ENCODE measurements at regions not wholly inside any gene's neighbourhood (a gene's known extent, or its start where the extent isn't known, plus 50 kb on each side); places are given as distances from the start of the nearest gene placed in this dataset.
A peak's percentile ranks its signal among the peaks of the same experiment; 100 is the strongest.

DNA sequence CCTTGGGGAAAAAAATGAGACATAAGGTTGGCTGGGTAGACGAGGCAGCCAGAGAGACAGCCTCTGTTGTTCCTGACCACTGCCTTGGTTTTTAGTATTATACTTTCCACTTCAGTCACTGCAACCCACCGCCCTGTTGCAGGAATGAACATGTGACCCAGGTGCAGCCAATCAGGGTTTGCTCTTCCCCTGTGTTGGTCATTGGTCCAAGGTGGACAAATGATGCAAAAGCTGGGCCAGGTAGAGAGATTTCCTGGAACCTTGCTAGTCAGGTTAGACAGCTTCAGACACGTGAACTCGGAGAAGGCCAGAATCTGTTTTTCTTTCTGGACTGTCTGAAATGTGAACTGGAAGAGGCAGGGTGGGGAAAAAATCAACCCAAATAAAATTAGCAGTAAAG is 452.4 kb upstream of the RBFOX1 start:
- no peaks in the 10 kb centered on the region for H3K36me3 ChIP-seq
- no peaks in the 10 kb centered on the region for H3K27me3 ChIP-seq
- DNase-seq (no peak), ATAC-seq (ENCODE audit: low FRiP score in 2 of 2) (no peak)
- WGBS, 2 donors, result 66 to 69% methylated on average over 4 of the region's 4 CpGs
- no peak overlapping the region for H3K4me3 ChIP-seq
- no peaks in the 10 kb centered on the region for H3K9me3 ChIP-seq
- no peak for TF ChIP-seq EP300 (IDR thresholded peaks at IDR 0.05)
- TF ChIP-seq POLR2A (IDR thresholded peaks at IDR 0.05), result no peak
- TF ChIP-seq POLR2AphosphoS5 (IDR thresholded peaks at IDR 0.05), result no peak
- TF ChIP-seq, protein P1, sequence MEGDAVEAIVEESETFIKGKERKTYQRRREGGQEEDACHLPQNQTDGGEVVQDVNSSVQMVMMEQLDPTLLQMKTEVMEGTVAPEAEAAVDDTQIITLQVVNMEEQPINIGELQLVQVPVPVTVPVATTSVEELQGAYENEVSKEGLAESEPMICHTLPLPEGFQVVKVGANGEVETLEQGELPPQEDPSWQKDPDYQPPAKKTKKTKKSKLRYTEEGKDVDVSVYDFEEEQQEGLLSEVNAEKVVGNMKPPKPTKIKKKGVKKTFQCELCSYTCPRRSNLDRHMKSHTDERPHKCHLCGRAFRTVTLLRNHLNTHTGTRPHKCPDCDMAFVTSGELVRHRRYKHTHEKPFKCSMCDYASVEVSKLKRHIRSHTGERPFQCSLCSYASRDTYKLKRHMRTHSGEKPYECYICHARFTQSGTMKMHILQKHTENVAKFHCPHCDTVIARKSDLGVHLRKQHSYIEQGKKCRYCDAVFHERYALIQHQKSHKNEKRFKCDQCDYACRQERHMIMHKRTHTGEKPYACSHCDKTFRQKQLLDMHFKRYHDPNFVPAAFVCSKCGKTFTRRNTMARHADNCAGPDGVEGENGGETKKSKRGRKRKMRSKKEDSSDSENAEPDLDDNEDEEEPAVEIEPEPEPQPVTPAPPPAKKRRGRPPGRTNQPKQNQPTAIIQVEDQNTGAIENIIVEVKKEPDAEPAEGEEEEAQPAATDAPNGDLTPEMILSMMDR (IDR thresholded peaks at IDR 0.05), result no peak
- H3K4me1 ChIP-seq, result no peaks in the 10 kb centered on the region
- no peak overlapping the region for H3K27ac ChIP-seq

- no peak overlapping the region for H3K27ac ChIP-seq
- no peak overlapping the region for H3K4me3 ChIP-seq
- no peaks in the 10 kb centered on the region for H3K36me3 ChIP-seq
- H3K4me1 ChIP-seq, result no peaks in the 10 kb centered on the region
- no peak for DNase-seq
- WGBS, 2 donors, result 59 to 61% methylated on average over 5 of the region's 5 CpGs
- H3K27me3 ChIP-seq, result no peaks in the 10 kb centered on the region
- no peak for TF ChIP-seq POLR2AphosphoS5 (IDR thresholded peaks at IDR 0.05)
- TF ChIP-seq, protein P1 (IDR thresholded peaks at IDR 0.05), result no peak
- TF ChIP-seq POLR2A (IDR thresholded peaks at IDR 0.05), result no peak
- TF ChIP-seq EP300 (IDR thresholded peaks at IDR 0.05), result no peak
- ATAC-seq (ENCODE audit: low FRiP score in 2 of 2), result peak in 1 of 2 donors; percentile 35
- H3K9me3 ChIP-seq, result no peaks in the 10 kb centered on the region
Measured at GRCh38 chr16:6864671-6865070, 468.0 kb upstream of the RBFOX1 start.

DNA sequence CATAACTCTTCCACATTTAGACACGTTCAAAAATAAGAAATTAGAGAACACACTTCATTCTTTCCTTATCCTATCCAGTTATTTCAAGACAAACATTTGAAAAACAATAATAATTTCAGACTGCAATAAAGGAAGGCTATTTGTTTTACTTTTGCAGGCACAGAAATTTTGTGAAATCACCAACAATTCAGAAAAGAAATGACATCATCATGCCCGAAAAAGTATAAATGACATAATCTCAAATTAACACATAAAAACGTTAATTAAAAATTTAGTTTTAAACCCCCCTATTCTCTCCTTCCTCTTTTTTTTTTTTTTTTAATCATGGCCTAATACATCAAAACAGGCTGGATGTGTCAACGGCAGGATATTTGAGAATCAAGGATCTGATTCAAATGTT is 468.4 kb upstream of the RBFOX1 start:
- DNase-seq (no peak), ATAC-seq (ENCODE audit: low FRiP score in 2 of 2) (no peak)
- H3K27me3 ChIP-seq, result no peaks in the 10 kb centered on the region
- no peaks in the 10 kb centered on the region for H3K9me3 ChIP-seq
- TF ChIP-seq EP300 (IDR thresholded peaks at IDR 0.05), result no peak
- no peak for TF ChIP-seq POLR2A (IDR thresholded peaks at IDR 0.05)
- TF ChIP-seq POLR2AphosphoS5 (IDR thresholded peaks at IDR 0.05), result no peak
- TF ChIP-seq, protein P1 (IDR thresholded peaks at IDR 0.05), result no peak
- H3K4me3 ChIP-seq, result no peak overlapping the region
- H3K27ac ChIP-seq, result no peak overlapping the region
- no peaks in the 10 kb centered on the region for H3K36me3 ChIP-seq
- 53 to 59% methylated on average over 4 of the region's 4 CpGs for WGBS, 2 donors
- no peaks in the 10 kb centered on the region for H3K4me1 ChIP-seq

DNA sequence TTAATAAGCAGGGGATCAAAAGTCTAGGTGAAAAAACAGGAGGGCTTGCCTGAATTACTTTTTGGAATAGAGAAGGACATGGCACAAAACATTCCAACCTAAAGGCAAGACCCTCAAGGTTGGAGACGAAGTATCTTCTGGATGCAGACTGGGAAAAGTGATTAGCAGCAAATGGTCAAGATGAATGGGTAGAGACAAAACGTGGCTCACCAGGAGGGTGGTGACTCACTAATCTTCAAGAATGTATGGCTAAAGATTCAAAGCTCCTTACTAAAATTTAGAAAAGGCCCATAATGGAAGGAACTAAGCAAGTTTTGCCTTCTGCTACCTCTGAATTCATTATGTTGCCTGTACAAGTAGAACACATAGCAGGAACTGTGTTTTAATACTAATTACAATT is 469.5 kb upstream of the RBFOX1 start:
- ATAC-seq (ENCODE audit: low FRiP score in 2 of 2) (no peak), DNase-seq (no peak)
- H3K4me1 ChIP-seq, result no peaks in the 10 kb centered on the region
- no peak overlapping the region for H3K4me3 ChIP-seq
- no peak overlapping the region for H3K27ac ChIP-seq
- no peaks in the 10 kb centered on the region for H3K36me3 ChIP-seq
- H3K9me3 ChIP-seq, result no peaks in the 10 kb centered on the region
- no peak for TF ChIP-seq EP300 (IDR thresholded peaks at IDR 0.05)
- TF ChIP-seq POLR2AphosphoS5 (IDR thresholded peaks at IDR 0.05), result no peak
- TF ChIP-seq, protein P1 (IDR thresholded peaks at IDR 0.05), result no peak
- no peak for TF ChIP-seq POLR2A (IDR thresholded peaks at IDR 0.05)
- H3K27me3 ChIP-seq, result no peaks in the 10 kb centered on the region
- 44 to 48% methylated on average over 2 of the region's 2 CpGs for WGBS, 2 donors

DNA sequence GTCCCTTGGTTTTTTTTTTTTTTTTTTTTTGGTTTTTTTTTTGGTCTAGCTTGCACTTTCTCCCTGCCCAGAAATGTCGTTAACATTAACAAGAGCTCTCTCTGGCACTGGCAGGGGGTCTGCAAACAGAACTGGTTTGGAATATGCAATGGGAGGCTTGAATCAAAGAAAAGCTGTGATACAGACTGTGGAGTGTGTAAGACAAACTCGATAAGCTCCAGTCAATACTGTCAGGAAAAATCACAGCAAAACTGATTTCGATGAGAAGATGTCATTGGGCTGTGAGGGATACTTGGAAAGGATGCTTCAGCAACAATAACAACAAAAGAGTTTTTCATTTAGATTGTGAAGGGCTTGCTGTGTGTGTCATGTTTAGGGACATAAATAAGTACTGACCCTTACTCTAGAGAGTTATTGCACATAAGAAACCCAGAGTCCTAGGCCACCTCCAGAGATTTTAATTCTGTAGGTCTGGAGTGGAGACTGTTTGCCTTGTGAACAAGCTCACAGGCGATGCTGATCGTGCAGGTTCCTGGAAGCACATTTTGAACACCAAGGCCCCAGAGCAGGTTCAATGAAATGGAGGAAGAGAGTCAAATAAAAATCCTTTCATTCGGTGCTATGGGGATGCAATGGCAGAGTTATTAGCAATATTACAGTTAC is 470.7 kb upstream of the RBFOX1 start:
- no peak for ATAC-seq (ENCODE audit: low FRiP score in 2 of 2)
- Histone ChIP-seq H3K4me3 (no peak overlapping the region), H3K36me3 (no peaks in the 10 kb centered on the region), H3K27me3 (no peaks in the 10 kb centered on the region), H3K9me3 (no peaks in the 10 kb centered on the region), H3K27ac (no peak overlapping the region), H3K4me1 (no peaks in the 10 kb centered on the region)
- WGBS, 2 donors, result 61% methylated on average over 6 of the region's 6 CpGs
- DNase-seq, result no peak
- TF ChIP-seq POLR2A (IDR thresholded peaks at IDR 0.05) (no peak), EP300 (IDR thresholded peaks at IDR 0.05) (no peak), POLR2AphosphoS5 (IDR thresholded peaks at IDR 0.05) (no peak)
- TF ChIP-seq, protein P1 (IDR thresholded peaks at IDR 0.05), result no peak
